B cell (primary cell): ENCODE measurements at regions not wholly inside any gene's neighbourhood (a gene's known extent, or its start where the extent isn't known, plus 50 kb on each side); places are given as distances from the start of the nearest gene placed in this dataset.

ENCODE experiments used
- CTCF ChIP-seq: fragments of 200-600 bp; IDR thresholded peaks from one replicate; pipeline ENCODE4 v1.8.0; 2022; ENCODE audit warnings: antibody characterized with exemption, mild to moderate bottlenecking
- EZH2 ChIP-seq: IDR thresholded peaks from 2 replicates; pipeline ENCODE4 v1.6.1; 2012; ENCODE audit warnings: borderline replicate concordance, low read depth, mild to moderate bottlenecking, moderate library complexity, low read length; ENCODE audit not compliant: insufficient read depth, poor library complexity, severe bottlenecking

- TF ChIP-seq CTCF (no peak), EZH2 (no peak)
These were observed 51.0 kb upstream of the PIRT start for GRCh38 chr17:10888858-10889257.
